HL-60 (cell line): ENCODE measurements at regions not wholly inside any gene's neighbourhood (a gene's known extent, or its start where the extent isn't known, plus 50 kb on each side); places are given as distances from the start of the nearest gene placed in this dataset.

Source experiments
- DNase-seq, 2 experiments: peaks; one replicate each; pipeline ENCODE4 v3.0.0-alpha.2; 2010 to 2020; ENCODE audit warnings: low read depth in 1 of 2, low spot score in 1 of 2
- H3K27ac ChIP-seq: fragments of 250-450 bp; sonication (Bioruptor Pico); replicated peaks from 2 replicates; pipeline ENCODE4 v1.5.1; 2020; ENCODE audit warnings: mild to moderate bottlenecking, moderate library complexity
- H3K27me3 ChIP-seq: fragments of 250-450 bp; sonication (Bioruptor Pico); 2 replicates; pipeline ENCODE4 v1.5.1; 2021; ENCODE audit warnings: mild to moderate bottlenecking, moderate library complexity; ENCODE audit not compliant: insufficient read depth, poor library complexity, severe bottlenecking
- H3K4me3 ChIP-seq: replicated peaks from 2 replicates; pipeline ENCODE4 v1.5.1; 2011; ENCODE audit warnings: mild to moderate bottlenecking, control low read depth, low read length; ENCODE audit not compliant: insufficient read depth
- GABPA ChIP-seq: IDR thresholded peaks from 2 replicates; pipeline ENCODE4 v1.6.1; 2012; ENCODE audit warnings: low read depth
- POLR2AphosphoS5 ChIP-seq: IDR thresholded peaks from 2 replicates; pipeline ENCODE4 v1.6.1; 2012; ENCODE audit warnings: low read depth
- SPI1 ChIP-seq: IDR thresholded peaks from 2 replicates; pipeline ENCODE4 v1.6.1; 2012; ENCODE audit warnings: low read depth, mild to moderate bottlenecking, borderline replicate concordance
- TF ChIP-seq, protein P1 (sequence below): IDR thresholded peaks from 2 replicates; pipeline ENCODE4 v1.6.1; 2012; ENCODE audit warnings: low read depth; ENCODE audit not compliant: insufficient replicate concordance
- TF ChIP-seq, protein P2 (sequence below): IDR thresholded peaks from one replicate; pipeline ENCODE4 v1.5.1; 2011; ENCODE audit warnings: low read length, control low read depth, inconsistent platforms; ENCODE audit not compliant: insufficient read depth

DNA sequence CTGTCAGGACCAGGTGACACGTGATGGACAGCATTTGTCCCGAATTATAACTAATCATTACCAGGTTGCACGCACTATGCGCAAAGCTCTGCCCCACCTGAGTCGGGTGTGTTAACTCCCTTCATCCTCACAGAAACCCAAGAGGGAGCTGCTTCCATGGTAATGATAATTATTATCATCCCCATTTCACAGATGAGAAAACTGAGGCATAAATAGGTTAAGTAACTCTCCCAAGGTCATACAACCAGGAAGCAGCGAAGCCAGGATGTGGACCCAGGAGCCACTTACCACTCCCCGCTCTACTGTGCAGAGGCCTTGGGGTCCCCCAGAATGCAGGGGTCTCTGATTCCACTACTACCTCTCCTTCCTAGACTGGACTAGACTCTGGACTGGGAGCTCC lies 76.7 kb upstream of the TARDBP start:
- Histone ChIP-seq H3K27me3 (no peaks in the 10 kb centered on the region), H3K4me3 (no peak overlapping the region), H3K27ac (no peak overlapping the region)
- DNase-seq, result no peak
- TF ChIP-seq, protein P1, sequence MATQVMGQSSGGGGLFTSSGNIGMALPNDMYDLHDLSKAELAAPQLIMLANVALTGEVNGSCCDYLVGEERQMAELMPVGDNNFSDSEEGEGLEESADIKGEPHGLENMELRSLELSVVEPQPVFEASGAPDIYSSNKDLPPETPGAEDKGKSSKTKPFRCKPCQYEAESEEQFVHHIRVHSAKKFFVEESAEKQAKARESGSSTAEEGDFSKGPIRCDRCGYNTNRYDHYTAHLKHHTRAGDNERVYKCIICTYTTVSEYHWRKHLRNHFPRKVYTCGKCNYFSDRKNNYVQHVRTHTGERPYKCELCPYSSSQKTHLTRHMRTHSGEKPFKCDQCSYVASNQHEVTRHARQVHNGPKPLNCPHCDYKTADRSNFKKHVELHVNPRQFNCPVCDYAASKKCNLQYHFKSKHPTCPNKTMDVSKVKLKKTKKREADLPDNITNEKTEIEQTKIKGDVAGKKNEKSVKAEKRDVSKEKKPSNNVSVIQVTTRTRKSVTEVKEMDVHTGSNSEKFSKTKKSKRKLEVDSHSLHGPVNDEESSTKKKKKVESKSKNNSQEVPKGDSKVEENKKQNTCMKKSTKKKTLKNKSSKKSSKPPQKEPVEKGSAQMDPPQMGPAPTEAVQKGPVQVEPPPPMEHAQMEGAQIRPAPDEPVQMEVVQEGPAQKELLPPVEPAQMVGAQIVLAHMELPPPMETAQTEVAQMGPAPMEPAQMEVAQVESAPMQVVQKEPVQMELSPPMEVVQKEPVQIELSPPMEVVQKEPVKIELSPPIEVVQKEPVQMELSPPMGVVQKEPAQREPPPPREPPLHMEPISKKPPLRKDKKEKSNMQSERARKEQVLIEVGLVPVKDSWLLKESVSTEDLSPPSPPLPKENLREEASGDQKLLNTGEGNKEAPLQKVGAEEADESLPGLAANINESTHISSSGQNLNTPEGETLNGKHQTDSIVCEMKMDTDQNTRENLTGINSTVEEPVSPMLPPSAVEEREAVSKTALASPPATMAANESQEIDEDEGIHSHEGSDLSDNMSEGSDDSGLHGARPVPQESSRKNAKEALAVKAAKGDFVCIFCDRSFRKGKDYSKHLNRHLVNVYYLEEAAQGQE, result no peak
- TF ChIP-seq, protein P2, sequence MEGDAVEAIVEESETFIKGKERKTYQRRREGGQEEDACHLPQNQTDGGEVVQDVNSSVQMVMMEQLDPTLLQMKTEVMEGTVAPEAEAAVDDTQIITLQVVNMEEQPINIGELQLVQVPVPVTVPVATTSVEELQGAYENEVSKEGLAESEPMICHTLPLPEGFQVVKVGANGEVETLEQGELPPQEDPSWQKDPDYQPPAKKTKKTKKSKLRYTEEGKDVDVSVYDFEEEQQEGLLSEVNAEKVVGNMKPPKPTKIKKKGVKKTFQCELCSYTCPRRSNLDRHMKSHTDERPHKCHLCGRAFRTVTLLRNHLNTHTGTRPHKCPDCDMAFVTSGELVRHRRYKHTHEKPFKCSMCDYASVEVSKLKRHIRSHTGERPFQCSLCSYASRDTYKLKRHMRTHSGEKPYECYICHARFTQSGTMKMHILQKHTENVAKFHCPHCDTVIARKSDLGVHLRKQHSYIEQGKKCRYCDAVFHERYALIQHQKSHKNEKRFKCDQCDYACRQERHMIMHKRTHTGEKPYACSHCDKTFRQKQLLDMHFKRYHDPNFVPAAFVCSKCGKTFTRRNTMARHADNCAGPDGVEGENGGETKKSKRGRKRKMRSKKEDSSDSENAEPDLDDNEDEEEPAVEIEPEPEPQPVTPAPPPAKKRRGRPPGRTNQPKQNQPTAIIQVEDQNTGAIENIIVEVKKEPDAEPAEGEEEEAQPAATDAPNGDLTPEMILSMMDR, result no peak
- TF ChIP-seq GABPA (no peak), SPI1 (no peak), POLR2AphosphoS5 (no peak)

DNA sequence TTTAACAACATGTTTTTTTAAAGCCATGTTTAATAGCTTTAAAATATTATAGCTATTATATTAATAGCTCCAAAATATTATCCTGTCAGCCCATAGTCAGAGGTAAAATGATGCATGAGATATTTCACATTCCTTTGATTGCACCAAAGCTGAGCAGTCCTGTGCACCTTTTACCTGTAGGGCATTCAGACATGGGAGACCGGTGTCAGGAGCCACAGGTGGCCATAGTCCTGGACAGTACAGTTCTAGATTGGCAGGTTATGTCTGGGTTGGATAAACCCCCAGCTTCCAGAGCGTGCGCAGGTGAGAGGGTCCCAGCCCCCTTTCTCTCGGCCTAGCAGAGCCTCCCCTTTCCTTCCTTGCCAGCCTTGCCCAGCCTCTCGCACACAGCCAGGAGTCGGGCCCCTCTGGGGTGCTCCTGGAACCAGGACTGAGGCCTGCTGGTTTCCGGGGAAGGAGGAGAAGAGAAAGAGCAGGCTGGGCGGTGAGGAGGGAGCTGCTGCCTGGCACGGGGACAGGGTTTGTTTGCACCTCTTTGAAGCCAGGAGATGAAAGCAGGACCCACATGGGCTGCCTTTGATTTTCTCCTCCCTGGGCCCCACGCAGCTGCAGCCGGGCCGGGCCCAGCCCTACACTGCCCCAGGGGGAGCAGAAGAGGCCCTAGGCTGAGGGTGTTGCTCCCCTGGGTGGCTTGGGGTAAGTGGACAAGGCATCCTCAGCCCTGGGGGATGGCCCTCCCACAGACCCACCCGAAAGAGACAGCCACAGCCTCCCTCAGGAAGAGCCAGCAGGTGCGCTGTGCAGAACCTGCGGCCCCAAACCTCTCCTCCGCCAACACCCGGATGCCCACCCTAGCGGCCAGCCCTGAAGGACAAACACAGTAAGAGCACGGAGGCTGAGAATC lies 75.2 kb upstream of the TARDBP start:
- TF ChIP-seq, protein P2, result no peak
- TF ChIP-seq SPI1 (no peak), GABPA (no peak), POLR2AphosphoS5 (no peak)
- TF ChIP-seq, protein P1, result no peak
- no peak overlapping the region for H3K4me3 ChIP-seq
- no peak overlapping the region for H3K27ac ChIP-seq
- H3K27me3 ChIP-seq, result no peaks in the 10 kb centered on the region
- DNase-seq, result no peak

DNA sequence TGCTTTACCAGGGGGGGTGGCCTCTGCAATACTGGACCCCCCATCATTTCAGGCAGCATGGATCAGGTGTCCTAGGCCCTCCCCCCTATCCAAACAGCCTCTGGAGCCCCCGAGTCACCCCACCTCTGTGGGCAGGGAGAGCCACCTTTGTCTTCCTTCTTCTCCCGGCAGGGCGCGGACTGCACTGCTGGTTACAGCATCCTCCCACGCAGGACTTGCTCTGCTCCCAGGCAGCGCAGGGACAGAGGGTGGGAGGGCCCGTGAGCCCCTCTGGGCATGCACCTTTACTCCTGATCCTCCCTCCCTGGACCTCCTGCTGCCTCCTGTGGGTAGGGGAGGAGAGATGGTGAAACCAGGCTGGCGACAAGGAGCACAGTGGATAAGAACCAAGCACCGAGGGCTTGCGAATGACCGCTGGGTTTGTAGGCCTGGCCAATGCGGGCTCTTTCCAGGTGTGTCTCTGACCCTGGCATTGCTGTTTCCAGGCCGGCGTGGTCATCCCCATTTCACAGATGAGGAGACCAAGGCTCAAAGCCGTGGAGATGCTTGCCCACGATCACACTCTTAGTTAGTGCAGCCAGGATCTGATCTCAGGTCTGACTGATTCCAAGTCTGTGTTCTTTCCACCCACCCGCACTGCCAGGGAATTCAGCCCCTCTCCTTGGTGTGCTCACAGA lies 73.6 kb upstream of the TARDBP start:
- DNase-seq, result no peak
- TF ChIP-seq POLR2AphosphoS5 (no peak), GABPA (no peak)
- TF ChIP-seq, protein P1, result no peak
- TF ChIP-seq, protein P2, result no peak
- Histone ChIP-seq H3K27ac (no peak overlapping the region), H3K27me3 (peaks cover 5% of the 10 kb centered on the region), H3K4me3 (no peak overlapping the region)
